GM12864 (cell line): ENCODE measurements at regions not wholly inside any gene's neighbourhood (a gene's known extent, or its start where the extent isn't known, plus 50 kb on each side); places are given as distances from the start of the nearest gene placed in this dataset.
A peak's percentile ranks its signal among the peaks of the same experiment; 100 is the strongest.
"Not testable (repeated sequence)": the region's sequence is repeated elsewhere in the genome, so short reads cannot be mapped to it uniquely, and the experiment has no call there.

ENCODE experiments used
- DNase-seq: peaks from one replicate; pipeline ENCODE4 v3.0.0-alpha.2; 2011; ENCODE audit warnings: low read depth
- H3K4me3 ChIP-seq: 2 replicates; pipeline ENCODE4 v1.5.1; 2011; ENCODE audit warnings: mild to moderate bottlenecking, low read depth, low read length, control low read depth
- TF ChIP-seq, protein P1 (sequence below): IDR thresholded peaks from 2 replicates; pipeline ENCODE4 v1.5.1; 2011; ENCODE audit warnings: low read depth, mild to moderate bottlenecking, moderate library complexity, low read length, control low read depth, inconsistent platforms; ENCODE audit errors: missing control alignments

DNA sequence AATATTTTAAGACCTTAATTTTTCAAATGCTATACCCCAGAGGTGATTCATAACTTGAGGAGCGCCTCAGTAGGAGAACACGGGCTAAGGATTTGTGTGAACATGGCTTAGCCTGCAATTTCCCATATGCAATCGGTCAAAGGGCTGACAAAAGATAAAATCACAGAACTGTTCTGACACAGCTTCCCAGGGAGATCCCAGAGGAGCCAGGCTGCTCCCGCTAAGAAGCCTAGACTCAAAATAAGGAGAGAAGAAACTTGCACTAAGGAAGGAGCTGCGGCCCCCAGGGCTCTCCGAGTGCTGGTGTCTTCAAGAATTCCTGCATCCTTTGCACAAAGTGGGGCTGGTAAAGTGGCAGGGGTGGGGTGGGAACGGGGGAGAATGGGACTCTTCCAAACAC, 106.3 kb upstream of the DLG1 start:
- H3K4me3 ChIP-seq: no peak overlapping the region
- DNase-seq: no peak
- TF ChIP-seq, protein P1, sequence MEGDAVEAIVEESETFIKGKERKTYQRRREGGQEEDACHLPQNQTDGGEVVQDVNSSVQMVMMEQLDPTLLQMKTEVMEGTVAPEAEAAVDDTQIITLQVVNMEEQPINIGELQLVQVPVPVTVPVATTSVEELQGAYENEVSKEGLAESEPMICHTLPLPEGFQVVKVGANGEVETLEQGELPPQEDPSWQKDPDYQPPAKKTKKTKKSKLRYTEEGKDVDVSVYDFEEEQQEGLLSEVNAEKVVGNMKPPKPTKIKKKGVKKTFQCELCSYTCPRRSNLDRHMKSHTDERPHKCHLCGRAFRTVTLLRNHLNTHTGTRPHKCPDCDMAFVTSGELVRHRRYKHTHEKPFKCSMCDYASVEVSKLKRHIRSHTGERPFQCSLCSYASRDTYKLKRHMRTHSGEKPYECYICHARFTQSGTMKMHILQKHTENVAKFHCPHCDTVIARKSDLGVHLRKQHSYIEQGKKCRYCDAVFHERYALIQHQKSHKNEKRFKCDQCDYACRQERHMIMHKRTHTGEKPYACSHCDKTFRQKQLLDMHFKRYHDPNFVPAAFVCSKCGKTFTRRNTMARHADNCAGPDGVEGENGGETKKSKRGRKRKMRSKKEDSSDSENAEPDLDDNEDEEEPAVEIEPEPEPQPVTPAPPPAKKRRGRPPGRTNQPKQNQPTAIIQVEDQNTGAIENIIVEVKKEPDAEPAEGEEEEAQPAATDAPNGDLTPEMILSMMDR: no peak

DNA sequence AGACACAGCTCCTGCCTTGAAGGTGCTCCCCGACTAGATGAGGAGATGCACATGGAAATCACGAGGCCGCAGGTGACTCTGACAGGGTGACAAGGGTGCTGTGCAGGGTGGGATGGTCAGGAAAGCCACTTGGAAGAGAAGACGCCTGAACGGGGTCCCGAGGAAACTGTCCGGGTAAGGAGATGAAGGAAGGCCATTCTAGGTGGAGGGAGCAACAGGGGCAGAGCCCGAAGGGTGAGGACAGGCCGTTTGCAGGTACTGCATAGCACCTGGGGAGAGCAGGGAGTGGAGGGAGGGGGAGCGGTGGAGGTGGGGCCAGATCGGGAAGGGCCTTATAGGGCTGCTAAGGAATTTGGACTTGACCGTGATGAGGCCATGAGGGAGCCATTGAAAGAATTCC, 105.6 kb upstream of the DLG1 start:
- H3K4me3 ChIP-seq: no peak overlapping the region
- no peak for DNase-seq
- TF ChIP-seq, protein P1: no peak

- H3K4me3 ChIP-seq: not testable (repeated sequence)
These were observed 104.0 kb upstream of the DLG1 start for GRCh38 chr3:197402401-197402800.

GRCh38 chr3:197399486-197399885, 101.1 kb upstream of the DLG1 start:
- H3K4me3 ChIP-seq: no peak overlapping the region
- TF ChIP-seq, protein P1: no peak
- no peak for DNase-seq

More at GRCh38 chr3:197402401-197402800, 104.0 kb upstream of the DLG1 start:
- not testable (repeated sequence) for DNase-seq

GRCh38 chr3:197398286-197398878, 100.0 kb upstream of the DLG1 start:
- no peak overlapping the region for H3K4me3 ChIP-seq
- DNase-seq: no peak
- TF ChIP-seq, protein P1: no peak

DNA sequence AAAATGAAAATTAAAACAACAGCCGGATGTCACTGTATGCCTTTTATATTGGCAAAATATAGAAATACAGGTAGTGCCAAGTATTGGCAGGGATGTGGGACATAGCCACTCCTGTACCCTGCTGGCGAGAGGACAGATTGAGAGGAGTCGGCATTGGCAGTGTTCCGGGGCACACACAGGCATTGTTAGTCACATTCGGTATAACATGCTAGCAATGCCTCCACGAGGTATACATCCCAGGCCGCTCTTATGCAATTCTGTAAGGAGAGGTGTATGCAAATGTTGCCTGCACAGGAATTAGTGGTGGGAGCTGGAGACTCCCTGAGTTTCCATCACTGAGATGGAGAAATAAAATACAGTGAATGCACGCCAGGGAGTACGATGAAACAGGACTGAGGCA, 99.4 kb upstream of the DLG1 start:
- H3K4me3 ChIP-seq: no peak overlapping the region
- TF ChIP-seq, protein P1: no peak
- no peak for DNase-seq

DNA sequence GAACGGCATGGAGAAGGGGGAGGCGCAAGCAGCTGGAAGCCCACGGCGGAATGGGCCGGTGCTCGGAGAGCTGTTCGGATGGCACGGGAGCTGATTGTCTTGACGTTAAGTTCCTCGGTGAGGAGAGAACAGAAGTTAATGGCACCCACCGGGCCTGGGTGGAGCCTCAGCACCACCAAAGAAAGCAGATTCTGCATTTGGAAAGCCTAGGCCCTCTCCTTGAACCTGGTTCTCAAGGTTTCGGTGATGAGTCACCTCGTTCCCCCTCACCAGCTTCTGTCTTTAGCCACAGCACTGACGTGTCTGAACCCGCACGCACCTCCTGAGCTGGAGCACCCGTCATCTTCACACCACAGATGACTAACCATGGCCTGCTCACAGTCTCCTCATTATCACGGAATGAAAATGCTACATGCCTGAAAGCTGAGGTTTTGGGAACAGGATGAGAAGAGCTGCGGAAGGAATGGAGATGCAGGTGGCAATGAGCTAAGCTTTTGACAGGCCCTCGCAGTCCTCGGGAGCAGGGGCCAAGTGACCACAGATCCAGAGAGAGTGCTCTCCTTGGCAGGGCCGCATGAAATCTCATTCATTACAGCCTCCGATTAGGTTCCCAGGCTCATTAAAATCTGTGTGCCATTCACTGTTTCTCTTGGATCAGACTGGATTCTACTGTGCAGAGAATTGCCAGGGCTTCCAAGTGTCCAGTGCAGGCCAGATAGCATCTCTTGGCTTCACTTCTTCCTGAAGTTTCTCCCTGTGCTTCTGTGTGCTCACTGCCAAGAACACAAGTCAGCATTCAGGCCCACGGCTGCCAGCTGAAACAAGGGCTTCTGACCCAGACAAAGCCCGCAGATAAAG, 96.3 kb upstream of the DLG1 start:
- peak; percentile 92 for DNase-seq
- H3K4me3 ChIP-seq: peak overlapping the region; percentile 6
- TF ChIP-seq, protein P1: no peak

DNA sequence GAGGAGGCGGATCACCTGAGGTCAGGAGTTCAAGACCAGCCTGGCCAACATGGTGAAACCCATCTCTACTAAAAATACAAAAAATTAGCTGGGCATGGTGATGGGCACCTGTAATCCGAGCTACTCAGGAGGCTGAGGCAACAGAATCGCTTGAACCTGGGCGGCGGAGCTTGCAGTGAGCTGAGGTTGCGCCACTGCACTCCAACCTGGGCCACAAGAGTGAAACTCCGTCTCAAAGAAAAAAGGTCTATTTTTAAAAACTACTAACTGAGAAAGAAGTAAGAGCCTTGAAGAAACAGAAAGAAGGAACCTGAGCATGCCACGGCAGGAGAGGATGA, 95.7 kb upstream of the DLG1 start:
- DNase-seq: peak; percentile 39
- H3K4me3 ChIP-seq: peak overlapping the region; percentile 6
